ENCODE measurements at regions not wholly inside any gene's neighbourhood (a gene's known extent, or its start where the extent isn't known, plus 50 kb on each side); places are given as distances from the start of the nearest gene placed in this dataset.

- no peak for DNase-seq (ENCODE audit: low read depth in 1 of 2, low spot score in 1 of 2)
- no peak overlapping the region for H3K27ac ChIP-seq (replicated peaks)
- TF ChIP-seq GABPA (IDR thresholded peaks at IDR 0.05; ENCODE audit: low read depth) = no peak
- H3K27me3 ChIP-seq (ENCODE audit: insufficient read depth, poor library complexity, severe bottlenecking) = no peaks in the 10 kb centered on the region
- no peak overlapping the region for H3K4me3 ChIP-seq (replicated peaks; ENCODE audit: insufficient read depth, low read length)
Observed at GRCh38 chr14:97866664-97867063, 1069.5 kb downstream of the VRK1 start.

GRCh38 chr14:97873291-97873690 lies 1076.1 kb downstream of the VRK1 start:
- H3K27me3 ChIP-seq (ENCODE audit: insufficient read depth, poor library complexity, severe bottlenecking) = no peaks in the 10 kb centered on the region
- H3K4me3 ChIP-seq (replicated peaks; ENCODE audit: insufficient read depth, low read length) = no peak overlapping the region
- no peak overlapping the region for H3K27ac ChIP-seq (replicated peaks)
- DNase-seq (ENCODE audit: low read depth in 1 of 2, low spot score in 1 of 2) = no peak
- TF ChIP-seq SPI1 (IDR thresholded peaks at IDR 0.05; ENCODE audit: borderline replicate concordance, low read depth) (no peak), GABPA (IDR thresholded peaks at IDR 0.05; ENCODE audit: low read depth) (no peak), REST (IDR thresholded peaks at IDR 0.05; ENCODE audit: insufficient replicate concordance, low read depth) (no peak), POLR2AphosphoS5 (IDR thresholded peaks at IDR 0.05; ENCODE audit: low read depth) (no peak), CTCF (IDR thresholded peaks at IDR 0.05; ENCODE audit: insufficient read depth, low read length) (no peak)

GRCh38 chr14:97874394-97874793 lies 1077.2 kb downstream of the VRK1 start:
- TF ChIP-seq CTCF (IDR thresholded peaks at IDR 0.05; ENCODE audit: insufficient read depth, low read length) (no peak), GABPA (IDR thresholded peaks at IDR 0.05; ENCODE audit: low read depth) (no peak), SPI1 (IDR thresholded peaks at IDR 0.05; ENCODE audit: borderline replicate concordance, low read depth) (no peak), REST (IDR thresholded peaks at IDR 0.05; ENCODE audit: insufficient replicate concordance, low read depth) (no peak), POLR2AphosphoS5 (IDR thresholded peaks at IDR 0.05; ENCODE audit: low read depth) (no peak)
- no peak for DNase-seq (ENCODE audit: low read depth in 1 of 2, low spot score in 1 of 2)
- Histone ChIP-seq H3K27ac (replicated peaks) (no peak overlapping the region), H3K4me3 (replicated peaks; ENCODE audit: insufficient read depth, low read length) (no peak overlapping the region), H3K27me3 (ENCODE audit: insufficient read depth, poor library complexity, severe bottlenecking) (no peaks in the 10 kb centered on the region)

- H3K4me3 ChIP-seq (replicated peaks; ENCODE audit: insufficient read depth, low read length) = no peak overlapping the region
- no peaks in the 10 kb centered on the region for H3K27me3 ChIP-seq (ENCODE audit: insufficient read depth, poor library complexity, severe bottlenecking)
- no peak for TF ChIP-seq REST (IDR thresholded peaks at IDR 0.05; ENCODE audit: insufficient replicate concordance, low read depth)
- no peak for DNase-seq (ENCODE audit: low read depth in 1 of 2, low spot score in 1 of 2)
- no peak overlapping the region for H3K27ac ChIP-seq (replicated peaks)
Observed at GRCh38 chr14:97878206-97878605, 1081.0 kb downstream of the VRK1 start.
